ENCODE measurements at regions not wholly inside any gene's neighbourhood (a gene's known extent, or its start where the extent isn't known, plus 50 kb on each side); places are given as distances from the start of the nearest gene placed in this dataset.

DNA sequence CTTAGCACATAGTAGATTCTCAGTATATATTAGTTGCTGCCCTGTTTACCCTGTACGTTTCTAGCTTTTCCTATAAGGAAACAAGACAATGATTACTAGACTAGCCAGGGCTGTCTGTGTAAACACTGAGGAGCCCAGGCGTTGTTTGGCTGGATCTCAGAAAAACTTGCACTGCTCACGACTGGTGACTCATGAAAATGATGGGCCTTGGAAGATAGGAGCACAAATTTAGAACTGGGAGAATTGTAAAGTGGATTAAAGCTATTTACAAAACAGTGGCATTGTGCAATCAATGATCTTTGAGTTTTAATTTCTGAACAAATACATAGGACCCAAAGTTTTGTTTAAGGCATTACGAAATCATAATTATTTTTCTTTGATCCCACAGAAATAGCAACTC lies 276.9 kb downstream of the FAM76B start:
- TF ChIP-seq, protein P1, sequence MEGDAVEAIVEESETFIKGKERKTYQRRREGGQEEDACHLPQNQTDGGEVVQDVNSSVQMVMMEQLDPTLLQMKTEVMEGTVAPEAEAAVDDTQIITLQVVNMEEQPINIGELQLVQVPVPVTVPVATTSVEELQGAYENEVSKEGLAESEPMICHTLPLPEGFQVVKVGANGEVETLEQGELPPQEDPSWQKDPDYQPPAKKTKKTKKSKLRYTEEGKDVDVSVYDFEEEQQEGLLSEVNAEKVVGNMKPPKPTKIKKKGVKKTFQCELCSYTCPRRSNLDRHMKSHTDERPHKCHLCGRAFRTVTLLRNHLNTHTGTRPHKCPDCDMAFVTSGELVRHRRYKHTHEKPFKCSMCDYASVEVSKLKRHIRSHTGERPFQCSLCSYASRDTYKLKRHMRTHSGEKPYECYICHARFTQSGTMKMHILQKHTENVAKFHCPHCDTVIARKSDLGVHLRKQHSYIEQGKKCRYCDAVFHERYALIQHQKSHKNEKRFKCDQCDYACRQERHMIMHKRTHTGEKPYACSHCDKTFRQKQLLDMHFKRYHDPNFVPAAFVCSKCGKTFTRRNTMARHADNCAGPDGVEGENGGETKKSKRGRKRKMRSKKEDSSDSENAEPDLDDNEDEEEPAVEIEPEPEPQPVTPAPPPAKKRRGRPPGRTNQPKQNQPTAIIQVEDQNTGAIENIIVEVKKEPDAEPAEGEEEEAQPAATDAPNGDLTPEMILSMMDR (IDR thresholded peaks at IDR 0.05; ENCODE audit: borderline replicate concordance, insufficient read depth, low read depth, low read length), result no peak
- H3K4me3 ChIP-seq (ENCODE audit: low read depth, low read length), result no peak overlapping the region

DNA sequence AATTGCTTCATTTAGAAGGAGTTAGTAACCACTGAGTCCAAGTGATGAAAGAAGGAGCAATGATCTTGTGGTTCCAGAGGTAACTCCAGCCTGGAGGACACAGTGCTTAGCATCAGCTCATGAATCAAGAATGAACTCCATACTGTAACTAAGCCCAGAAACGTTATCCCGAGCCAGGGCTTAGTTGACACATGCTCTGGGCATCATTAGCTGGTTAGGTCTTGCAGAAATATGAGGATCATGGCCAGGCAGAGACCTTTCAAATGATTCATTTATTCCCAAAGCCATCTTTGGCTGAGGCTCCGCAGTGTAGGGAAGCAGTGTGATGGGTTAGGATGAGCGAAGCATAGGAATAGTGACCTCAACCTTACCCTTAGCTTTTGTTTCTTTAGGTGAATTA lies 277.4 kb downstream of the FAM76B start:
- TF ChIP-seq, protein P1 (IDR thresholded peaks at IDR 0.05; ENCODE audit: borderline replicate concordance, insufficient read depth, low read depth, low read length), result no peak
- no peak overlapping the region for H3K4me3 ChIP-seq (ENCODE audit: low read depth, low read length)

DNA sequence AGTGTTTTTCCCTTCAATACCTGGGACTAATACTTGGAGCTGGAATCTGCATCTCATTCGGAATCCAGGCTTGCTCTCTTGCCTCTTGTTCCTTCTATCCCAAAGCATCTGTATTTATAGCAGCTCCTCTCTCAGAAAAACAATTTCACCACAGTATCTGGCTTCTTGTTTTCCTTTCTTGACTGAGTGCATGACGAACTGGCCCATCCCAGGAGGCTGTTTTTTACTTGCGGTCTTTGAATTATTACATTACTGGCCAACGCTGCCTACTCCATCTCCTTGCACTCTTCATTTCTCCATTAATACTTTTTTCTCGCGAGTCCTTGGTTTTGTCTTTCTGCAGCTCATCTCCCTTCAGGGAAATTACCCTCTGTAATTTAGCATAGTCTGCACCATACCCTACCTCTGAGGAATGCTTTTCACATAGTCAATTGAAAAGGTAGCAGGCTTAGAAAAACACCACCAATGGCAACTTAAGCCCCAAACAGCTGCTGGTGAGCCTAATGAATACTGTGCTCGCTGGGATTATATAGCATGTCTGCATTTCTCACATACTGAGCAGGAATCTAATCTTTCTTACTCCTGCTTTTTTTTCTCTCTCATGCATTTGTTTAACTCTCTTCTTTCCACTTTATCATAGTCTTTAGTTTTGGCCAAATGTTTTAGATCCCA lies 277.4 kb upstream of the SESN3 start:
- H3K4me3 ChIP-seq (ENCODE audit: low read depth, low read length), result no peak overlapping the region
- TF ChIP-seq, protein P1 (IDR thresholded peaks at IDR 0.05; ENCODE audit: borderline replicate concordance, insufficient read depth, low read depth, low read length), result no peak

DNA sequence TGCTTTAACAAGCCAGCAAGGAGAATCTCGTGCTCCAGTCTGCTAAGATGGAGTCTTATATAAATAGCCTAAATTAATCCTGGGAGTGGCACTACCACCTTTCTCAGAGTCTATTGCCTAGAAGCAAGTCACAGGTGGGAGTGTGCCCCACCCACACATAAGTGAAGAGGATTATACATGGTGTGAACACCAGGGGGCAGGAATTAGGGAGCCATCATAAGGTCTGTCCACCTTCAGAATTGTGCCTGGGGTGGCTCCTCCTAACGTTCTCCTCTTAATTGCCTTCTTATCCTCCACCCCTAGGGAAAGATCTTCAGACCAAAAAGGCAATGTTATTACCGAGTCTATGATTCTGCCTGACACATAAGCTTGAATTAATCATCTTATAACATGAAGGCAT lies 276.8 kb upstream of the SESN3 start:
- H3K4me3 ChIP-seq (ENCODE audit: low read depth, low read length), result no peak overlapping the region
- TF ChIP-seq, protein P1 (IDR thresholded peaks at IDR 0.05; ENCODE audit: borderline replicate concordance, insufficient read depth, low read depth, low read length), result no peak

DNA sequence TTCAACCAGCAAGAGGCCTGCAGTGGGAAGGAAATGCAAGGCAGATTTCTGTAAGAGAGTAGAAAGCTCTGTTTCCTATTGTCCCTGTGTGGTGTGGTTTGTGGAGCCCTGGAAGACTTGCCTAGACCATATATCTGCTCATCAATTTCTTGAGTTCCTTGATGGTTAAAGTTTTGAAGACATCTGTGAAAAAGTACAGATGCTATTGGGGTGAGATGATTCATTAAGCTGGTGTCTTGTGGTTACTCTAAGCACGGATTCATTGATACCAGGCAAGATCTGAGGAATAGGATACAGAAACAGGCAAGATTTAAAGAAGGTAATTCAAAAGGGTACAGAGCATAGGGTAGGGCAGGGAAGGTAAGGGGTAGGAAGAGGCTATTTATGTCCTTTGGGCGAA lies 275.8 kb upstream of the SESN3 start:
- H3K4me3 ChIP-seq (ENCODE audit: low read depth, low read length), result no peak overlapping the region
- TF ChIP-seq, protein P1 (IDR thresholded peaks at IDR 0.05; ENCODE audit: borderline replicate concordance, insufficient read depth, low read depth, low read length), result no peak

DNA sequence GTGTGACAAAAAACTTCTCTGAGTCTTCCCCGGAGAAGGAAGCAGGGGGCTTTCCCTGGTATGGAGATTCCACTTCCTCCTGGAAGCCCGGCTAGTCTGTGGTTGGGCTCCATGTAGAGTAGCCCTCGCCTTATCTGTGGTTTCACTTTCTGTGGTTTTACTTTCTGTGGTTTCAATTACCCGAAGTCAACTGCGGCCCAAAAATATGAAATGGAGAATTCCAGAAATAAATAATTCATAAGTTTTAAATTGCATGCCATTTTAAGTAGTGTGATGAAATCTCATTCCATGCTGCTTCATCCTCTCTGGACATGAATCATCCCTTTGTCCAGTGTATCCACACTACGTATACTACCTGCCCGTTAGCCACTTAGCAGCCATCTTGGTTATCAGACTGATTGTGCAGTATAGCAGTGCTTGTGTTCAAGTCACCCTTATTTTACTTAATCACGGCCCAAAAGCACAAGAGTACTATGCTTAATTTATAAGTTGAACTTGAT lies 275.0 kb upstream of the SESN3 start:
- TF ChIP-seq, protein P1 (IDR thresholded peaks at IDR 0.05; ENCODE audit: borderline replicate concordance, insufficient read depth, low read depth, low read length), result no peak
- no peak overlapping the region for H3K4me3 ChIP-seq (ENCODE audit: low read depth, low read length)

DNA sequence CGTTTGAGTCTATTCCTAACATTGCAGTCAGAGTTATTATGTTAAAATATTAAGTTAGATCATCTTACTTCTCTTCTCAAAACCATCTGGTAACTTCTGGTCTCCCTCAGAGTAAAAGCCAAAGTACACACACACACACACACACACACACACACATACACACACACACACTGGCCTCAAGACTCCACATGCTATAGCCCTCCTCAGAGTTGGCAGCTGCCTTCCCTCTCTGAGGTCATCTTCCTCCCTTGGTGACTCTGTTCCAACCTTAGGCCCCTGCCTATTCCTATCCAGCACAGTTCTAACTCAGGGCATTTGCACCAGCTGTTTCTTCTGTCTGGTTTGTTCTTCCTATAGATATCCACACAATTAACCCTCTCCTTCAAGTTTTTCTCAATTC lies 272.0 kb upstream of the SESN3 start:
- TF ChIP-seq, protein P1 (IDR thresholded peaks at IDR 0.05; ENCODE audit: borderline replicate concordance, insufficient read depth, low read depth, low read length), result no peak
- H3K4me3 ChIP-seq (ENCODE audit: low read depth, low read length), result no peak overlapping the region

All from GM12875 (cell line).